Hepatocyte (in vitro differentiated cells): ENCODE measurements at regions not wholly inside any gene's neighbourhood (a gene's known extent, or its start where the extent isn't known, plus 50 kb on each side); places are given as distances from the start of the nearest gene placed in this dataset.

Experiments used
- DNase-seq: peaks from one replicate; pipeline ENCODE4 v3.0.0-alpha.2; 2016; ENCODE audit warnings: low spot score
- H2AFZ ChIP-seq: fragments of 200-600 bp; sonication (generic); 2 replicates; pipeline ENCODE4 v1.6.0; 2016; ENCODE audit warnings: antibody characterized with exemption, mild to moderate bottlenecking
- H3K27ac ChIP-seq: fragments of 200-600 bp; sonication (generic); 2 replicates; pipeline ENCODE4 v1.5.1; 2016; ENCODE audit warnings: mild to moderate bottlenecking
- H3K27me3 ChIP-seq: fragments of 200-600 bp; sonication (generic); 2 replicates; pipeline ENCODE4 v1.6.1; 2016
- H3K36me3 ChIP-seq: fragments of 200-600 bp; sonication (generic); replicated peaks from 2 replicates; pipeline ENCODE4 v1.5.1; 2016; ENCODE audit warnings: low read depth; ENCODE audit not compliant: insufficient read depth
- H3K4me1 ChIP-seq: fragments of 200-600 bp; sonication (generic); 2 replicates; pipeline ENCODE4 v1.5.1; 2016; ENCODE audit warnings: mild to moderate bottlenecking, moderate library complexity; ENCODE audit not compliant: insufficient read depth
- H3K4me2 ChIP-seq: fragments of 200-600 bp; sonication (generic); 2 replicates; pipeline ENCODE4 v1.6.0; 2016
- H3K4me3 ChIP-seq: fragments of 200-600 bp; sonication (generic); 2 replicates; pipeline ENCODE4 v1.5.1; 2016; ENCODE audit warnings: mild to moderate bottlenecking
- H3K79me2 ChIP-seq: fragments of 200-600 bp; sonication (generic); 2 replicates; pipeline ENCODE4 v1.6.0; 2017; ENCODE audit warnings: mild to moderate bottlenecking
- H3K9me2 ChIP-seq: fragments of 200-600 bp; sonication (generic); replicated peaks from 2 replicates; pipeline ENCODE4 v1.6.0; 2017; ENCODE audit warnings: mild to moderate bottlenecking; ENCODE audit not compliant: insufficient read depth
- H3K9me3 ChIP-seq: fragments of 200-600 bp; sonication (generic); 2 replicates; pipeline ENCODE4 v1.5.1; 2016; ENCODE audit warnings: low read depth, mild to moderate bottlenecking
- H4K20me1 ChIP-seq: fragments of 200-600 bp; sonication (generic); 2 replicates; pipeline ENCODE4 v1.6.0; 2016; ENCODE audit warnings: mild to moderate bottlenecking; ENCODE audit not compliant: insufficient read depth, poor library complexity, severe bottlenecking
- EZH2 ChIP-seq: fragments of 200-600 bp; sonication (generic); IDR thresholded peaks from 2 replicates; pipeline ENCODE4 v1.6.1; 2016; ENCODE audit warnings: antibody characterized with exemption, mild to moderate bottlenecking, borderline replicate concordance
- EZH2phosphoT487 ChIP-seq: fragments of 200-600 bp; sonication (generic); IDR thresholded peaks from one replicate; pipeline ENCODE4 v1.6.1; 2018; ENCODE audit warnings: antibody characterized with exemption, mild to moderate bottlenecking, low read depth, moderate library complexity; ENCODE audit not compliant: unreplicated experiment, severe bottlenecking
- WGBS: methylation state at CpG from one replicate; pipeline ENCODE4 v1.1.6; 2016; ENCODE audit warnings: low lambda C conversion rate; ENCODE audit errors: missing lambda C conversion rate; 5-methylcytosine and 5-hydroxymethylcytosine counted together
- TF ChIP-seq, protein P1 (sequence below): fragments of 200-600 bp; sonication (generic); IDR thresholded peaks from 2 replicates; pipeline ENCODE4 v1.5.1; 2016; ENCODE audit warnings: antibody characterized with exemption, mild to moderate bottlenecking; ENCODE audit not compliant: poor library complexity

DNA sequence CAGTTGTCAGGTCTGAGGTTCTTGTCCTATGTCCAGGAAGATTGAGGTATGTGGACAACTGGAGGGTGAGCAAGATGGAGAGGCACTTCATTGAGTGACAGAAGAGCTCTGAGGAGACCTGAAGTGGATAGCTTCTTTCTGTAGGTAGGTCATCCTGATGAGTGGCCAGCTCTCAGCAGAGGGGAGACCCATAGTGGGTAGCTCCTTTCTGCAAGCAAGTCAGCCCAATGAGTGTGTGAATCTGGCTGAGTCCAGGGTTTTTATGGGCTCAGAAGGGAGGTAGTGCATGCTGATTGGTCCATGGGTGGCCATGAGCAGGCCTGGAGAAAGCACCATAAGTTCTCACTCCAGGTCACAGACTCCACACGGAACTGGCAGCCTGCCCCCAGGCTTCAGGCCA lies 92.6 kb upstream of the GALNT5 start:
- Histone ChIP-seq H3K4me3 (no peak overlapping the region), H2AFZ (no peak overlapping the region), H3K79me2 (no peaks in the 10 kb centered on the region), H3K36me3 (no peaks in the 10 kb centered on the region), H3K9me2 (no peaks in the 10 kb centered on the region), H3K4me2 (no peak overlapping the region), H4K20me1 (no peaks in the 10 kb centered on the region), H3K9me3 (no peaks in the 10 kb centered on the region), H3K27ac (no peak overlapping the region), H3K27me3 (no peaks in the 10 kb centered on the region), H3K4me1 (no peaks in the 10 kb centered on the region)
- TF ChIP-seq, protein P1, sequence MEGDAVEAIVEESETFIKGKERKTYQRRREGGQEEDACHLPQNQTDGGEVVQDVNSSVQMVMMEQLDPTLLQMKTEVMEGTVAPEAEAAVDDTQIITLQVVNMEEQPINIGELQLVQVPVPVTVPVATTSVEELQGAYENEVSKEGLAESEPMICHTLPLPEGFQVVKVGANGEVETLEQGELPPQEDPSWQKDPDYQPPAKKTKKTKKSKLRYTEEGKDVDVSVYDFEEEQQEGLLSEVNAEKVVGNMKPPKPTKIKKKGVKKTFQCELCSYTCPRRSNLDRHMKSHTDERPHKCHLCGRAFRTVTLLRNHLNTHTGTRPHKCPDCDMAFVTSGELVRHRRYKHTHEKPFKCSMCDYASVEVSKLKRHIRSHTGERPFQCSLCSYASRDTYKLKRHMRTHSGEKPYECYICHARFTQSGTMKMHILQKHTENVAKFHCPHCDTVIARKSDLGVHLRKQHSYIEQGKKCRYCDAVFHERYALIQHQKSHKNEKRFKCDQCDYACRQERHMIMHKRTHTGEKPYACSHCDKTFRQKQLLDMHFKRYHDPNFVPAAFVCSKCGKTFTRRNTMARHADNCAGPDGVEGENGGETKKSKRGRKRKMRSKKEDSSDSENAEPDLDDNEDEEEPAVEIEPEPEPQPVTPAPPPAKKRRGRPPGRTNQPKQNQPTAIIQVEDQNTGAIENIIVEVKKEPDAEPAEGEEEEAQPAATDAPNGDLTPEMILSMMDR, result no peak
- TF ChIP-seq EZH2phosphoT487, result no peak
- no peak for TF ChIP-seq EZH2
- no peak for DNase-seq
- WGBS, result 70% methylated on average over 1 of the region's 1 CpG

DNA sequence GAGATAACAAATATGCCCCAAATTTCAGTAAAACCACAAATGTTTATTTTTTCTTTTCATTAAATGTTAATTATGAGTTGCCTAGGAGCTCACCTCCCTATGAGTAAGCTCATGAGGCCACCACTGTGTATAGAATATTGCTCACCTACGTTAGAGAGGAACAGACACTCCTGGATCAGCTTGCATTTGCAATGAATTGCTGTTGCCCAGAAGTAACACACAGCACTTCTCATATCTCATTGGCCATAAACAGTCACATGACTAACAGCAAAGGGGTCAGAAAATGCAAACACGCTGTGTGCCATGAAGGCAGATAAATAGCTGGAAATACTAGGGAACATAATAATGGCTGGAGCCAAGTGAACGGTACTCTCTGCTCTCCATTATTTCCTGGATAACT lies 89.0 kb upstream of the GALNT5 start:
- no peak for DNase-seq
- 84% methylated on average over 3 of the region's 3 CpGs for WGBS
- Histone ChIP-seq H2AFZ (no peak overlapping the region), H3K9me2 (no peaks in the 10 kb centered on the region), H3K27me3 (no peaks in the 10 kb centered on the region), H3K4me2 (no peak overlapping the region), H3K9me3 (no peaks in the 10 kb centered on the region), H3K27ac (no peak overlapping the region), H3K79me2 (no peaks in the 10 kb centered on the region), H3K36me3 (no peaks in the 10 kb centered on the region), H4K20me1 (no peaks in the 10 kb centered on the region), H3K4me3 (no peak overlapping the region), H3K4me1 (no peaks in the 10 kb centered on the region)
- TF ChIP-seq, protein P1, result no peak
- TF ChIP-seq EZH2, result no peak
- TF ChIP-seq EZH2phosphoT487, result no peak

DNA sequence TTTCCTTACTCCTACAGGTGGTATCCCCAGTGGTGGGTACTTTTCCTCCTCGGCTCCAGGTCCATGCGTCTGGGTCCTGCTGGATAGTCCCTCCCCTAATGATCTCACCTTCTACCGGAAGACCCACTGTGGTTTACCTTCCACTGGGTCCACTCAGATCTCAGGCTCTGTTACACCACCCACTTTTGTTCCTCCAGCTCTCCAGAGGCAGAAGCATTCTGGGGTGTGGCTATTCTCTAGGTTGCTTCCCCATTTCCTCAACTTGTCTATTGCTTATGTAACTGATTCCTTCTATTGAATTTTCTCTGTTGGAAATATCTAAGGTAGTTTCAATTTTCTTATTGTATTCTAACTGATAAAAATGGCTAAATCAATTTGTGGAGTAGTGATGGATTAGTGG lies 87.6 kb upstream of the GALNT5 start:
- TF ChIP-seq, protein P1, result no peak
- TF ChIP-seq EZH2phosphoT487, result no peak
- no peak for TF ChIP-seq EZH2
- no peak for DNase-seq
- H4K20me1 ChIP-seq, result no peaks in the 10 kb centered on the region
- no peak overlapping the region for H3K27ac ChIP-seq
- H2AFZ ChIP-seq, result no peak overlapping the region
- no peaks in the 10 kb centered on the region for H3K79me2 ChIP-seq
- no peaks in the 10 kb centered on the region for H3K9me2 ChIP-seq
- peaks cover 5% of the 10 kb centered on the region for H3K4me1 ChIP-seq
- H3K4me3 ChIP-seq, result no peak overlapping the region
- no peaks in the 10 kb centered on the region for H3K27me3 ChIP-seq
- H3K36me3 ChIP-seq, result no peaks in the 10 kb centered on the region
- H3K9me3 ChIP-seq, result no peaks in the 10 kb centered on the region
- H3K4me2 ChIP-seq, result no peak overlapping the region
- 93% methylated on average over 3 of the region's 3 CpGs for WGBS

DNA sequence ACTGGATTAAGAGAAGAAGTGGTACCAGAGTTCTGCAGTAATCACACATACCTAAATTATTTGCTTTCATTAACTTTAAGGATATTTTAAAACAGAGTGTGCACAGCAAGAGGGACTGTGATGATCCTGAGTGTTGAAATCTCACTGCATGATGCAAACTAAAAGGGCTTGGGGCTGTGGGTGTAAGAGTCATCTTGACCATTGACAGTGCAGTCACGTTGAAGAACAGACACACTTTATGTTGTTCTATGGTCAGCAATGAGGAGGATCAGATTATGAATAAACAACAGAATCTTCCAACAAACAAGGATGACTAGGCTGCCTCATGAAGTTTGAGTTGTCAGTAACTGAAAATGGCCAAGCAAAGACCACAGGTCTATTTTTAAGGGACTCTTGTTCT lies 87.2 kb upstream of the GALNT5 start:
- Histone ChIP-seq H3K4me3 (no peak overlapping the region), H3K9me2 (no peaks in the 10 kb centered on the region), H3K4me2 (no peak overlapping the region), H3K27ac (no peak overlapping the region), H3K4me1 (peaks cover 5% of the 10 kb centered on the region), H3K27me3 (no peaks in the 10 kb centered on the region), H4K20me1 (no peaks in the 10 kb centered on the region), H3K36me3 (no peaks in the 10 kb centered on the region), H2AFZ (no peak overlapping the region), H3K9me3 (no peaks in the 10 kb centered on the region), H3K79me2 (no peaks in the 10 kb centered on the region)
- TF ChIP-seq EZH2phosphoT487, result no peak
- TF ChIP-seq EZH2, result no peak
- TF ChIP-seq, protein P1, result no peak
- 66% methylated on average over 1 of the region's 1 CpG for WGBS
- DNase-seq, result no peak
